BE2C (cell line): ENCODE measurements at regions not wholly inside any gene's neighbourhood (a gene's known extent, or its start where the extent isn't known, plus 50 kb on each side); places are given as distances from the start of the nearest gene placed in this dataset.
"Not testable (repeated sequence)": the region's sequence is repeated elsewhere in the genome, so short reads cannot be mapped to it uniquely, and the experiment has no call there.

Experiments used
- DNase-seq: peaks from one replicate; pipeline ENCODE4 v3.0.0-alpha.2; 2020
- H3K27me3 ChIP-seq: fragments of 250-450 bp; sonication (Bioruptor Pico); 2 replicates; pipeline ENCODE4 v1.5.1; 2020; ENCODE audit warnings: mild to moderate bottlenecking
- H3K36me3 ChIP-seq: fragments of 250-450 bp; sonication (Bioruptor Pico); 2 replicates; pipeline ENCODE4 v1.5.1; 2020; ENCODE audit warnings: mild to moderate bottlenecking
- H3K4me1 ChIP-seq: fragments of 250-450 bp; sonication (Bioruptor Pico); 2 replicates; pipeline ENCODE4 v1.5.1; 2020
- H3K4me3 ChIP-seq: 2 replicates; pipeline ENCODE4 v1.5.1; 2011; ENCODE audit warnings: low read depth, low read length
- H3K9me3 ChIP-seq: fragments of 250-450 bp; sonication (Bioruptor Pico); 2 replicates; pipeline ENCODE4 v1.5.1; 2020
- TF ChIP-seq, protein P1 (sequence below): IDR thresholded peaks from 2 replicates; pipeline ENCODE4 v1.5.1; 2012; ENCODE audit warnings: mild to moderate bottlenecking, low read depth, low read length

DNA sequence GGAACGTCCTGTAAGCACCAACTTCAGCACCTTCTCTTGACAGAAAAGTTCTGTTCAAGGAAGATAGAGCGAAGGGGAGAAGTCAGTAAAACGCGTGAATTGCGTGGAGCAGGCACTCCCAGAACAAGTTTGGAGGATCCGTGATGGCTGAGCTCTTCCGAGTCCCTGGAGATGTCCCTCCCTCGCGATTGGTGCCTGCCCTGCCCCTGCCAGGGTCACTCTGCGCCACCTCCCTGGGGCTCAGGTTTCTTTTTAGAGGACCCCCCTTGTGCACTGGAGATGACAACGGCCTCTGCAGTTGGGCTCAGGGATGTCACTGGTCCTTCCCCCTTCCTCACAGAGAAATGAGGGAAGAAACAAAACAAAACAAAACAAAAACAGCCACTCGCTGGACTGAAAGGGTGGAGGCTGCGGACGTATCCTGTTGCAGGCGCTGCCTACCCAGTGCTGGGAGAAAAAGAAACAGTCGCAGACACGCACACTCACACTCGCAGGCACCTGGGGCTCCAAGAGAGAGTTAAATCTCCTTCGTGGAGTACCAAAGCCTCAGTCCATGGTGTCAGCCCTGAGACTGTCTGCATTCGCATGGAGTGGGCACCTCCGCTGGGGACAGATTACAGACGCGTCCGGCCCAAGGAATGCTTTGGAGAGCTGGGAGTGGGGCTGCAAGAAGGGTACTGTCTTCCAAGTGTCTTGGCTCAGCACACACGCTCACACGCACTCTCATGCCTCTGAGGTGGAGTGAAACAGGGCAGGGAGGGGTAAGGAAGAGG, 512.7 kb downstream of the SLCO4C1 start:
- H3K4me1 ChIP-seq, result no peaks in the 10 kb centered on the region
- H3K36me3 ChIP-seq, result no peaks in the 10 kb centered on the region
- H3K4me3 ChIP-seq, result peak overlapping the region; percentile 54
- H3K27me3 ChIP-seq, result no peaks in the 10 kb centered on the region
- no peaks in the 10 kb centered on the region for H3K9me3 ChIP-seq
- TF ChIP-seq, protein P1, sequence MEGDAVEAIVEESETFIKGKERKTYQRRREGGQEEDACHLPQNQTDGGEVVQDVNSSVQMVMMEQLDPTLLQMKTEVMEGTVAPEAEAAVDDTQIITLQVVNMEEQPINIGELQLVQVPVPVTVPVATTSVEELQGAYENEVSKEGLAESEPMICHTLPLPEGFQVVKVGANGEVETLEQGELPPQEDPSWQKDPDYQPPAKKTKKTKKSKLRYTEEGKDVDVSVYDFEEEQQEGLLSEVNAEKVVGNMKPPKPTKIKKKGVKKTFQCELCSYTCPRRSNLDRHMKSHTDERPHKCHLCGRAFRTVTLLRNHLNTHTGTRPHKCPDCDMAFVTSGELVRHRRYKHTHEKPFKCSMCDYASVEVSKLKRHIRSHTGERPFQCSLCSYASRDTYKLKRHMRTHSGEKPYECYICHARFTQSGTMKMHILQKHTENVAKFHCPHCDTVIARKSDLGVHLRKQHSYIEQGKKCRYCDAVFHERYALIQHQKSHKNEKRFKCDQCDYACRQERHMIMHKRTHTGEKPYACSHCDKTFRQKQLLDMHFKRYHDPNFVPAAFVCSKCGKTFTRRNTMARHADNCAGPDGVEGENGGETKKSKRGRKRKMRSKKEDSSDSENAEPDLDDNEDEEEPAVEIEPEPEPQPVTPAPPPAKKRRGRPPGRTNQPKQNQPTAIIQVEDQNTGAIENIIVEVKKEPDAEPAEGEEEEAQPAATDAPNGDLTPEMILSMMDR, result no peak; the same call in 1 of the 2 replicates
- DNase-seq, result no peak

DNA sequence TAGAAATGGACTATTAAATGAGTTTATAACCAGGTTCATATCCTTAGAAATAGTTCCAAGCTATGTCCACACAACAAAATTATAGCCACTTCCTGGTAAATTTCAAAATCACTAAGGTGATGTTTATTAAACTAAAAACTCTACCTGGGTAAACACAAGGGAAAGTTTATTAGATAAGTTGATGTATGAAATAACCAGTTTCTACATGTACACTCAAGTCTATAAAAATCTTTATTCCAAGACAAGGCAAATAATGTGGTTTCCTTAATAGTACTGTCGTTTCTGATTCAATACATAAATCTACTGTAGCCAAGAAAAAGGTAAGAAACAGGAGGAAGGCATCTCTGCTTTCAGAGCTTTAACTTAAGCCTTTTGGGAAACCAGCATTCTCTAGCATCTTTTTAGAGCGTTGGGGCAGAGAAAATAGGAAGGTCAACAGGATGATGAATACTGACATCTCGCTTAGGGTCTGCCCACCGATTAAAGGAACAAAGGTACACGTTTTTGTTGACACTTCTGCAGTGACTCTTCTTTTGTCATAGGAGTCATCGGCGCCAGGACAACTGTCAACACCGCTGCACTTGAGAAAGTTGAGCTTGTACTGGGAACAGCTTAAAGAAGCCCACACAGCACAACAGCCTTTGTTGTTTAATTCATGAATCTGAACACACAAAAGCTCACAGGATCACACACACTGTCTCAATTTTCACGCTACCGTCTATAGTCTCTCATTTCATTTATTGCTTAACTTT, 513.6 kb downstream of the SLCO4C1 start:
- no peak for DNase-seq
- H3K4me1 ChIP-seq, result no peaks in the 10 kb centered on the region
- H3K27me3 ChIP-seq, result no peaks in the 10 kb centered on the region
- no peak overlapping the region for H3K4me3 ChIP-seq
- no peaks in the 10 kb centered on the region for H3K9me3 ChIP-seq
- no peaks in the 10 kb centered on the region for H3K36me3 ChIP-seq
- TF ChIP-seq, protein P1, result no peak

DNA sequence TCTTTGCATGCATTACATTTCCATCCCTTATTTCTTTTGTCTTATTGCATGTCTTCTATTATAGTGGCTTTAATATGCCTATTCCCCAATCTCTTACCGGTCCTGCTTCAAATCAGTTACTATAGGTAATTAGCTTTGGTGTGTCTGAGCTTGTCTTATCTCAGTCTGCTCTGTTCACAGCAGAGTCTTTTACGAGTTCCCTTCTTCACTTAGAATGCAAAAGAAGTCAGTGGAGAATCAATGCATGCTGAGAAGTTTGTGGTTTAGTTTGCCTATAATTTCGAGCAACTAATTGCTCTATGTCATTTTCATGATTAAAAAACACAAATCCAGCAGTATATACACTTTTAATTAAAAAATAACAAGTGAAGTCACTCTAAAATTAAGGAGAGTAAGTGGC, 545.0 kb downstream of the SLCO4C1 start:
- TF ChIP-seq, protein P1, result no peak

DNA sequence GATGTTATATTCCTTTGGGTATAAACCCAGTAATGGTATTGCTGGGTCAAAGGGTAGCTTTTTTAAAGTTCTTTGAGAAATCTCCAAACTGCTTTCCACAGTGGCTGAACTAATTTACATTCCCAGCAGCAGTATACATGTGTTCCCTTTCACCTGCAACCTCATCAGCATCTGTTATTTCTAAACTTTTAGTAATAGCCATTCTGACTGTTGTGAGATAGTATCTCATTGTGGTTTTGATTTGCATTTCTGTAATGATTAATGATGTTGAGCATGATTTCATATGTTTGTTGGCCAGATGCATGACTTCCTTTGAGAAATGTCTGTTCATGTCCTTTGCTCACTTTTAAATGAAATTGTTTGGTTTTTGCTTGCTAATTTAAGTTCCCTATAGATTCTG, 553.1 kb downstream of the SLCO4C1 start:
- DNase-seq, H3K36me3 ChIP-seq, H3K4me3 ChIP-seq, H3K4me1 ChIP-seq, H3K9me3 ChIP-seq, H3K27me3 ChIP-seq: not testable (repeated sequence)

More for the DNA sequence above, 545.0 kb downstream of the SLCO4C1 start:
- Histone ChIP-seq H3K9me3 (no peaks in the 10 kb centered on the region), H3K36me3 (no peaks in the 10 kb centered on the region), H3K4me3 (no peak overlapping the region), H3K4me1 (no peaks in the 10 kb centered on the region; the same call in 1 of the 2 replicates), H3K27me3 (no peaks in the 10 kb centered on the region)
- no peak for DNase-seq

DNA sequence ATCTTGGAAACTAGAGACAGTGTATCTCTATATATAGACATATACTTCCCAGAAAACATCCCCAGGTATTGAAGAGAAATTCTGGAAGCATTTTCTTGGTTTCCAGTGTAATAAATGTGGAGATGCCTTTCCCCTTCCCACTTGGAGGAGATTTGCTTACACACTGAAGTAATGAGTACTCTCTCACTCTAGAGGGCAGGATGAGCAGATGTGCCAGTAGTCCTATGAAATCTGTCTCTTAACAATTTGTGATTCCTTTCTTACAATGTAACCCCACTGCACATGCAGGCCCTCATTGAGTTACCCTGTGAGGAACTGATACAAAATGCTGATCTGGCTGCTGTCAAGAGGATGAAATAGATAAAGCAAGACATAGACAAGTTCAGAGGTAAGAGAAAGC, 567.2 kb downstream of the SLCO4C1 start:
- TF ChIP-seq, protein P1, result peak; percentile 63
- Histone ChIP-seq H3K36me3 (no peaks in the 10 kb centered on the region), H3K27me3 (no peaks in the 10 kb centered on the region), H3K9me3 (no peaks in the 10 kb centered on the region), H3K4me1 (no peaks in the 10 kb centered on the region), H3K4me3 (no peak overlapping the region)
- peak; percentile 6 for DNase-seq

DNA sequence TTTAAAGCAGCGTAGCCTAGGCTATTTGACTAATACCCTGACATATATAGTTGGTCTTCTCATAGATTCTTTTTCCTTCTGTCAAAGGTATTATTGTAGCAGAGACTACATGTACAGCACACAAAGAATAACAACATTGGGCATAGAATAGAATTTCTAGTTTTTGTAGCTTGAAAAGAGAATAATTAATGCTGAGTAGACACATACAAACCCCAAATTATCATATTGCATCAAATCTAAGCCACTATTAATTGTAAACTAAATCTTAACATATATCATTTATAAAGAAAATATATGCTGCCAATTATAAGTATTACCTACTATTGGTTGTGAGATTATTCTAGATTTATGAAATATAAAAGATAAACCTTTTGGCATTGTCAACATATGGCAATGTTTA, 574.5 kb downstream of the SLCO4C1 start:
- Histone ChIP-seq H3K36me3 (no peaks in the 10 kb centered on the region), H3K9me3 (no peaks in the 10 kb centered on the region), H3K4me1 (no peaks in the 10 kb centered on the region), H3K27me3 (no peaks in the 10 kb centered on the region), H3K4me3 (no peak overlapping the region)
- TF ChIP-seq, protein P1, result no peak
- no peak for DNase-seq
